MG63 (cell line): ENCODE measurements at regions not wholly inside any gene's neighbourhood (a gene's known extent, or its start where the extent isn't known, plus 50 kb on each side); places are given as distances from the start of the nearest gene placed in this dataset.
A peak's percentile ranks its signal among the peaks of the same experiment; 100 is the strongest.
"Not testable (repeated sequence)": the region's sequence is repeated elsewhere in the genome, so short reads cannot be mapped to it uniquely, and the experiment has no call there.

Experiments used
- DNase-seq: peaks from one replicate; pipeline ENCODE4 v3.0.0-alpha.2; 2020
- H3K27me3 ChIP-seq: fragments of 250-450 bp; sonication (Bioruptor Pico); 2 replicates; pipeline ENCODE4 v1.5.1; 2020; ENCODE audit warnings: mild to moderate bottlenecking, moderate library complexity
- H3K36me3 ChIP-seq: fragments of 250-450 bp; sonication (Bioruptor Pico); 2 replicates; pipeline ENCODE4 v1.5.1; 2020; ENCODE audit warnings: mild to moderate bottlenecking, moderate library complexity
- H3K4me3 ChIP-seq: fragments of 250-450 bp; sonication (Bioruptor Pico); 2 replicates; pipeline ENCODE4 v1.5.1; 2020; ENCODE audit warnings: mild to moderate bottlenecking, moderate library complexity
- H3K9me3 ChIP-seq: fragments of 250-450 bp; sonication (Bioruptor Pico); 2 replicates; pipeline ENCODE4 v1.5.1; 2020; ENCODE audit warnings: mild to moderate bottlenecking, moderate library complexity

DNA sequence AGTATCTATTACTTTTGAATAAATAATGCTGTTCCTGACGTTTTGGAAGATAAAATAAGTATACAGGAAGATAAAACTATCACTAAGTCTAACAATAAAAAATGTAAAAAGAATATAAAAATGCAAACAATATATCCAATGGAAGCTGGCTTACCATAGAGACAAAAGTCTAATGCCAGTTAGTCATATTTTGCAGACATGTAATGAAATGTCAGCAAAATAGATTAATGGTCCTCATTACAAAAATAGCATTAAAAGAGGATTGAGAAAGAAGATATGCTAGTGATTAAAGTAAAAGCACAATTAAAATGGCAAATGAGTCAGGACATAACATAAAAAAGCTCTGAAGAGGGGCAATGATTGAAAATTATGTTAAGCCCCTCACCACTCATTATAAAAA lies 265.0 kb downstream of the MMUT start:
- H3K27me3 ChIP-seq, result no peaks in the 10 kb centered on the region
- no peaks in the 10 kb centered on the region for H3K36me3 ChIP-seq
- H3K9me3 ChIP-seq, result no peaks in the 10 kb centered on the region
- H3K4me3 ChIP-seq, result no peak overlapping the region
- no peak for DNase-seq

GRCh38 chr6:49162379-49162778 lies 300.7 kb downstream of the MMUT start:
- H3K4me3 ChIP-seq, H3K9me3 ChIP-seq, H3K27me3 ChIP-seq, H3K36me3 ChIP-seq, DNase-seq: not testable (repeated sequence)

- no peak for DNase-seq
- Histone ChIP-seq H3K4me3 (no peak overlapping the region), H3K9me3 (no peaks in the 10 kb centered on the region), H3K36me3 (no peaks in the 10 kb centered on the region), H3K27me3 (no peaks in the 10 kb centered on the region)
Measured at GRCh38 chr6:49155316-49155715, 307.7 kb downstream of the MMUT start.

- H3K36me3 ChIP-seq, result no peaks in the 10 kb centered on the region
- no peak overlapping the region for H3K4me3 ChIP-seq
- peaks cover 2% of the 10 kb centered on the region for H3K9me3 ChIP-seq
- no peak for DNase-seq
- no peaks in the 10 kb centered on the region for H3K27me3 ChIP-seq
Measured at GRCh38 chr6:49151957-49152356, 311.1 kb downstream of the MMUT start.

DNA sequence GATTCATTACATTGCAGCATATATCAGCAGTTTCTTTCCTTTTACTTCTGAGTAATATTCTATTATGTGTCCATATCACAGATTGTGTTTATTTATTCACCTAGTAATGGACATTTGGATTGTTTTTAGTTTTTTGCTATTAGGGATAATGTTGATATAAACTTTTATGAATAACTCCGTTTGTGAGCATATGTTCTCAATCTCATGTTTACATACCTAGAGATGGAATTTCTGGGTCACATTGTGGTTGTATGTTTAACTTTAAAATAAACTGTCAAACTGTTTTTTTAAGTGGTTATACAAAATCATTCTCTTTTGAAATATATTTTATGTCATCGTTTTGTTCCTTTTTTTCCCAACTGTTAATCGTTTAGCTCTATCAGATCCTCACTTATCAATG lies 311.6 kb downstream of the MMUT start:
- no peak overlapping the region for H3K4me3 ChIP-seq
- no peak for DNase-seq

GRCh38 chr6:49151033-49151432 lies 312.0 kb downstream of the MMUT start:
- no peaks in the 10 kb centered on the region for H3K36me3 ChIP-seq
- no peaks in the 10 kb centered on the region for H3K27me3 ChIP-seq
- H3K4me3 ChIP-seq, result no peak overlapping the region
- peaks cover 2% of the 10 kb centered on the region for H3K9me3 ChIP-seq
- DNase-seq, result no peak

More for the DNA sequence above, 311.6 kb downstream of the MMUT start:
- Histone ChIP-seq H3K9me3 (peaks cover 2% of the 10 kb centered on the region), H3K27me3 (no peaks in the 10 kb centered on the region), H3K36me3 (no peaks in the 10 kb centered on the region)

GRCh38 chr6:49145280-49145679 lies 317.8 kb downstream of the MMUT start:
- H3K4me3 ChIP-seq, result no peak overlapping the region
- no peaks in the 10 kb centered on the region for H3K27me3 ChIP-seq
- H3K9me3 ChIP-seq, result peaks cover 4% of the 10 kb centered on the region
- no peaks in the 10 kb centered on the region for H3K36me3 ChIP-seq
- DNase-seq, result no peak

DNA sequence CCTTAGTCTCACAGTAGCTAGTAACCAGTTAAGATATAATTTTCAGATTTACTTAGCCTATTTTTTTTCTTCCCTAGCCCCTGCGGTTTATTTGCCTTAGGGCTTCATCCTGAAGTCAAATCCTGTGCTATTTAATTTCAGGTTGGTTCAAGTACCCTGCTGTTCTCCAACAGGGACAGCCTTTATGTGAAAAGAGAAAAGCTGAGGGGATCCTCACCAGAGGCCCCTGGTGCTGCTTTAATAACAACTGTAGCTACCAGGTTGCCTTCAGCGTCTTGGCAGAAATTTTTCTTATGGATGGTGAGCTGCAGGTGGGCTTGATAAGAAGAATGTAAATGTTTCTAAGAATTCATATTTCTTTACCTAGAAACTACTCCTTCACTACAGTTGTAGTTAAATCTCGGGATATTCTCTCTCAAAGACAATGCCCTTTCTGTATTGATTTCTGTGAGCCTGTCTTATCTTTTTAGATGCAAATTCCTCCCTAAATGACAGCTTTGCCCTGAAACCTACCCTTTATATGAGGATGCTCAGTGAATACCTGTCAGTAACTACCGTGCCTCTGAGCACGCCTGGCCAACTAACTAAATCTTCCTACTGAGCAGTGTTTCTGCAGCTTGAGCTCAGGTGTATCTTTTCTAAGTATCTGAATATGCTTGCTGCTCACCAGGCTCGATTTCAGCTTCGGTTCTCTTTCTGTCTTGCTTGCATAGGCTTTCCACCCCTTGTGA lies 320.5 kb downstream of the MMUT start:
- Histone ChIP-seq H3K9me3 (peaks cover 2% of the 10 kb centered on the region; the same call in 1 of the 2 replicates), H3K36me3 (no peaks in the 10 kb centered on the region), H3K4me3 (no peak overlapping the region), H3K27me3 (no peaks in the 10 kb centered on the region)
- no peak for DNase-seq

- no peaks in the 10 kb centered on the region for H3K9me3 ChIP-seq
- DNase-seq, result no peak
Measured at GRCh38 chr6:49121970-49122369, 341.1 kb downstream of the MMUT start.

GRCh38 chr6:49118478-49118877 lies 344.6 kb downstream of the MMUT start:
- Histone ChIP-seq H3K36me3 (no peaks in the 10 kb centered on the region), H3K27me3 (no peaks in the 10 kb centered on the region), H3K9me3 (no peaks in the 10 kb centered on the region), H3K4me3 (no peak overlapping the region)
- DNase-seq, result no peak

More at GRCh38 chr6:49121970-49122369, 341.1 kb downstream of the MMUT start:
- Histone ChIP-seq H3K36me3 (no peaks in the 10 kb centered on the region), H3K4me3 (no peak overlapping the region), H3K27me3 (no peaks in the 10 kb centered on the region)

DNA sequence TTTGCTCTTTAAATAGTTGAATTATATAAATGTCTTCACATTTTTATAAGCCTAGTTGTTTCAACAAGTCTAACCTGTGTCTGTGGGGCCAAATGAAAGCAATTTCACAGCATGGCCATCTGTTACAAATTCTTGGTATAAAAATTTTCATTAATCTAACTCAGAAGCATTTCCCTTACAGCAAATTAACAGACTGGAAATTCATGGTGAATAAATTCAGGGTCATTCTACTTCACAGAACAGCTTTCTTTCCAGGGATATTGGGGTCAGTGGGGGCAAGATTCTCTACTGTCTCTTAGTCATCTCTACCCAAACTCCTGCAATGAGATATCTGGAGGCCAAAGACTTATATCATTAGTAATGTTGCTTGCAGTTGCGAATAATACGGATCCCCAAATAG lies 352.1 kb downstream of the MMUT start:
- no peak for DNase-seq

GRCh38 chr6:49097664-49098063 lies 365.4 kb downstream of the MMUT start:
- H3K4me3 ChIP-seq, DNase-seq, H3K9me3 ChIP-seq, H3K36me3 ChIP-seq, H3K27me3 ChIP-seq: not testable (repeated sequence)

More for the DNA sequence above, 352.1 kb downstream of the MMUT start:
- no peaks in the 10 kb centered on the region for H3K36me3 ChIP-seq
- H3K27me3 ChIP-seq, result no peaks in the 10 kb centered on the region
- H3K4me3 ChIP-seq, result no peak overlapping the region
- peaks cover 4% of the 10 kb centered on the region for H3K9me3 ChIP-seq

GRCh38 chr6:49097116-49097515 lies 365.9 kb downstream of the MMUT start:
- no peak for DNase-seq
- Histone ChIP-seq H3K4me3 (no peak overlapping the region), H3K27me3 (no peaks in the 10 kb centered on the region), H3K9me3 (peaks cover 6% of the 10 kb centered on the region), H3K36me3 (no peaks in the 10 kb centered on the region)

- H3K4me3 ChIP-seq, result no peak overlapping the region
- H3K36me3 ChIP-seq, result no peaks in the 10 kb centered on the region
- H3K27me3 ChIP-seq, result no peaks in the 10 kb centered on the region
- no peaks in the 10 kb centered on the region for H3K9me3 ChIP-seq
- DNase-seq, result no peak
Measured at GRCh38 chr6:49088631-49089030, 374.4 kb downstream of the MMUT start.

DNA sequence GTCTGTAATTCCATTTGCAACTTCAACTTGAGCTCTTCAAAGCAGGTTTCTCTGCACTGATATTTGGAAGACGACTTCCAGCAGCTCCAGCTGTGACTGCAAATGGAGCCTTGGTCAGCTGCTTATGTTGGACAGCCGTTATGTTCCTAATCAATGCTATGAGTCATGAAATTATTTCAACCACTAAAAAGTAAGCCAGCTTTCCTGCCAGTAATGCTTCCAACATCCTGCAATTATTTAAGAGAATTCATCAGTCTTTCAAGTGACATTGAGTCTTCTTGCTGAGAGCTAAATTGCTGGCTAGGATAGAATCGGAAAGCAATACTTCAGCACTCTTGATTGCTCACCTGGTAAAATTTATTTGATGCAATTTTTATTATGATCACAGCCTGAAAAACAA lies 375.7 kb downstream of the MMUT start:
- H3K27me3 ChIP-seq, result no peaks in the 10 kb centered on the region
- H3K4me3 ChIP-seq, result no peak overlapping the region
- H3K36me3 ChIP-seq, result no peaks in the 10 kb centered on the region
- peak; percentile 26 for DNase-seq
- H3K9me3 ChIP-seq, result no peaks in the 10 kb centered on the region

- no peaks in the 10 kb centered on the region for H3K27me3 ChIP-seq
- H3K36me3 ChIP-seq, result no peaks in the 10 kb centered on the region
- H3K4me3 ChIP-seq, result no peak overlapping the region
- H3K9me3 ChIP-seq, result no peaks in the 10 kb centered on the region
- DNase-seq, result no peak
Measured at GRCh38 chr6:49082611-49083010, 380.4 kb downstream of the MMUT start.

DNA sequence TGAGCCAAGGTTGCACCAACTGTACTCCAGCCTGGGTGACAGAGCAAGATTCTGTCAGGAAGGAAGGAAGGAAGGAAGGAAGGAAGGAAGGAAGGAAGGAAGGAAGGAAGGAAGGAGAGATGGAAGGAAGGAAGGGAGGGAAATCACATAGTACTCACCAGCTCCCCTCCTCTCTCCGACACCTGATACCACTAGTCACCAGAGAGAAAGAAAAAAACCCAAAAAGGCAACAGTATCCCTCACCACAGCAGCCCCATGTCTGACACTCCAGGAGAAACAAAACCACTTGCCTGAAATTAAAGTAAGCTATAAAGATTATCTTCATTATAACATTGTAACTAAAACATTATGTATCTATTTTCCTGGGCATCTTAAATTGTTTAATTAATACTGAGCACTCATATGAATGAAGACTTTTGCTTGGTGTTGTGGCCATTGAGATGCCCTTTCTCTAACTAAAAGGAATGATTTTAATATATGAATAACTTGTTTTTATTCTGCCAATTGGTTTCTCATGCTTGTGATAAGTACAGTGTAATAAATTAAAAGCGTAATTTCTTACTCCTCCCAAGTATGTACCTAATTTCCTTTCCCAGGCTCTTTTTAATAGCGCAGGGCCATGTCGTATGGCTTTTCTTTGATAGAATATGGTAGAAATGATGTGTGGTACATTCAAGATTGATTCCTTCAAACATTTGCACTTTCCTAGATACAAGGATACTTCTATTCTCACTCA lies 390.0 kb downstream of the MMUT start:
- Histone ChIP-seq H3K9me3 (no peaks in the 10 kb centered on the region), H3K36me3 (no peaks in the 10 kb centered on the region), H3K4me3 (no peak overlapping the region), H3K27me3 (no peaks in the 10 kb centered on the region)
- no peak for DNase-seq

DNA sequence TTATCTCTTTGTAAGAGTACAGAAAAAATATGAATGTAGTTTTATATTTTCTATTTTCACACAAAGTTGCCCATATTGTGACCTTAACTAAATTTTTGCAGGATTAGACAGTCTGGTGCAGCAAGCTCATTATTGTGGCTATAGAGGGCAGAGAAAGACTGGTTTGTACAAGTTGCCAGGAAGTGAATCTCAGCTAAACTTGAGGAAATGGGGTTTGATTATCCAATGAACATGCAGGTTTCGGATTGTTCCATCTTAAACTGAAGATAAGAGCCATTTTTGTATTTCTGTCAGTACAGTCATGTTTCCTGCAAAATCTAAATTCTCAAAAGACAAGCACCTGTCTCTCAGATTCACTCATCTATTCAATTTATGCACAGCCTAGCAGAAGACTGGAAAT lies 390.9 kb downstream of the MMUT start:
- no peaks in the 10 kb centered on the region for H3K27me3 ChIP-seq
- DNase-seq, result no peak
- no peaks in the 10 kb centered on the region for H3K9me3 ChIP-seq
- H3K36me3 ChIP-seq, result no peaks in the 10 kb centered on the region
- H3K4me3 ChIP-seq, result no peak overlapping the region
